ENCODE measurements at regions not wholly inside any gene's neighbourhood (a gene's known extent, or its start where the extent isn't known, plus 50 kb on each side); places are given as distances from the start of the nearest gene placed in this dataset.

DNA sequence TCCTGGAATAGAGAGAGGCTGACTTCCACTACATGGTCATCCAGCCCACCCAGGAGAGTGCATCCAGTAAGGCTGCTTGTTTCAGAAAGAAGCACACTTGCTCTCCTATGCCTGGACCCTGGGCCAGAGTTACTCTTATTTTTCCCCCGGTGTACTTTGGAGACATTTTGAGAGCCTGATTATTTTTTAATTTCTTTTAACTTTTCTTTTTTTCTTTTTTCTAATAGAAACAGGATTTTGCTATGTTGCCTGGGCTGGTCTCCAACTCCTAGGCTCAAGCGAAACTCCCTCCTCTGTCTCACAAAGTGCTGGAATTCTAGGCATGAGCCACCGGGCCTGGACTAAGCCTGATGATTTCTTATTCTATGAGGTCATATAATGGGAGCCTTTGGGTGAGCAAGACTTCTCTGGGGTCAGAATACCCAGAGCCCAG is 62.2 kb downstream of the RPL37A start:
- Histone ChIP-seq H3K4me3 (replicated peaks in 1 of 3; ENCODE audit: low read depth in 2 of 3, low read length in 3 of 3) (no peak overlapping the region), H4K20me1 (ENCODE audit: insufficient read depth, low read length) (no peaks in the 10 kb centered on the region), H3K27me3 (ENCODE audit: control insufficient read depth in 2 of 2, insufficient read depth in 2 of 2, low read length in 2 of 2) (no peaks in the 10 kb centered on the region), H3K27ac (ENCODE audit: low read depth in 1 of 2, low read length in 2 of 2) (no peak overlapping the region), H3K79me2 (ENCODE audit: insufficient read depth, low read length) (no peaks in the 10 kb centered on the region), H2AFZ (ENCODE audit: insufficient read depth, low read depth, low read length, poor library complexity, severe bottlenecking) (no peak overlapping the region), H3K9me3 (replicated peaks in 1 of 2; ENCODE audit: control insufficient read depth in 1 of 2, insufficient read depth in 1 of 2, low read length in 2 of 2) (no peaks in the 10 kb centered on the region), H3K4me2 (replicated peaks; ENCODE audit: extremely low read depth, low read length, poor library complexity, severe bottlenecking) (no peak overlapping the region), H3K4me1 (ENCODE audit: control insufficient read depth in 1 of 2, insufficient read depth in 2 of 2, low read length in 2 of 2) (no peaks in the 10 kb centered on the region), H3K36me3 (replicated peaks in 1 of 2; ENCODE audit: control insufficient read depth in 1 of 2, insufficient read depth in 2 of 2, low read length in 2 of 2) (no peaks in the 10 kb centered on the region), H3K9ac (ENCODE audit: insufficient read depth, low read length, poor library complexity, severe bottlenecking) (no peak overlapping the region)
- no peak for DNase-seq
- H3K36me3 Mint-ChIP-seq, result no peaks in the 10 kb centered on the region
- no peak overlapping the region for H3K27ac Mint-ChIP-seq
- peaks cover 0 to 4% (median 0%) of the 10 kb centered on the region in 7 donors for H3K9me3 Mint-ChIP-seq
- intact Hi-C loops (cut with micrococcal nuclease), result no loop called here
- no peaks in the 10 kb centered on the region for H3K4me1 Mint-ChIP-seq
- no CpG with 5 or more reads among the region's 3 CpGs for WGBS (ENCODE audit: insufficient coverage)
- H3K4me3 Mint-ChIP-seq, result no peak overlapping the region
- TF ChIP-seq, protein P1, sequence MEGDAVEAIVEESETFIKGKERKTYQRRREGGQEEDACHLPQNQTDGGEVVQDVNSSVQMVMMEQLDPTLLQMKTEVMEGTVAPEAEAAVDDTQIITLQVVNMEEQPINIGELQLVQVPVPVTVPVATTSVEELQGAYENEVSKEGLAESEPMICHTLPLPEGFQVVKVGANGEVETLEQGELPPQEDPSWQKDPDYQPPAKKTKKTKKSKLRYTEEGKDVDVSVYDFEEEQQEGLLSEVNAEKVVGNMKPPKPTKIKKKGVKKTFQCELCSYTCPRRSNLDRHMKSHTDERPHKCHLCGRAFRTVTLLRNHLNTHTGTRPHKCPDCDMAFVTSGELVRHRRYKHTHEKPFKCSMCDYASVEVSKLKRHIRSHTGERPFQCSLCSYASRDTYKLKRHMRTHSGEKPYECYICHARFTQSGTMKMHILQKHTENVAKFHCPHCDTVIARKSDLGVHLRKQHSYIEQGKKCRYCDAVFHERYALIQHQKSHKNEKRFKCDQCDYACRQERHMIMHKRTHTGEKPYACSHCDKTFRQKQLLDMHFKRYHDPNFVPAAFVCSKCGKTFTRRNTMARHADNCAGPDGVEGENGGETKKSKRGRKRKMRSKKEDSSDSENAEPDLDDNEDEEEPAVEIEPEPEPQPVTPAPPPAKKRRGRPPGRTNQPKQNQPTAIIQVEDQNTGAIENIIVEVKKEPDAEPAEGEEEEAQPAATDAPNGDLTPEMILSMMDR (IDR thresholded peaks at IDR 0.05), result no peak
- H3K27me3 Mint-ChIP-seq (ENCODE audit: low read depth in 3 of 3), result peaks cover 4 to 7% (median 5%) of the 10 kb centered on the region in 3 donors

DNA sequence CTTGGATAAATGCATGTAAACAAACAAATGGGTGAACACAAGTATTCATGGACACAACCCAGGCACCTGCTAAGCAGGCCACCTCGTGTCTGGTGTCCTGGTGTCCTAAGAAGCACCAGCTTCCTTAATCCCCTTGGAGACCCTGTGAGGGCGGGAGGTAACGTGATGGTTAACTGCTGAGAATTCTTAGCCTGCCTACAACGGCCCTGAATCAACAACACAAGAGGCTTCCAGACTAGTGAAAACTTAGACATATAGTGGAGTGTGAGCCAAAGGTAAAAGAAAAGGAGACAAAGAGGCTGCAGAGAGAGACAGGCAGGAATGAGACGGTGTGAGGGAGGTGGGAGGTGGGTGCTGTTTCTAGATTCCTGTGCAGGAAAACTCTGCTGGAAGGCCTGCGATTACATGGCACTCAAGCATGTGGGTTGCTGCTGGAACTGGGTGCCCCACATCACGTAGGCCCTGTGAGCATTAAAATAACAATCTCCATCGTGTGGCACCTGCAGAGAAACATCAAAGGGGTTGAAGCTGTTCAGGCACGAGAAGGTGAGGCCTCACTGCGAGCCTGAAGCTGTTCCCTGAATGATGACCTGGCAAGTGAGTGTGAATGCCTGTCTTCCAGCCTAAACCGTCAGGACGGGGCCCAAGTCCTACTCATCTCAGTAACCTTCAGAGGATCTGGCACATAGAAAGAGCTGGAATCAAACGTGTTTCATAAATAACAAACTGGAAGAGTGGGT is 64.2 kb downstream of the RPL37A start:
- no peak for DNase-seq
- Histone ChIP-seq H3K79me2 (ENCODE audit: insufficient read depth, low read length) (no peaks in the 10 kb centered on the region), H3K9me3 (replicated peaks in 1 of 2; ENCODE audit: control insufficient read depth in 1 of 2, insufficient read depth in 1 of 2, low read length in 2 of 2) (no peaks in the 10 kb centered on the region), H2AFZ (ENCODE audit: insufficient read depth, low read depth, low read length, poor library complexity, severe bottlenecking) (no peak overlapping the region), H3K9ac (ENCODE audit: insufficient read depth, low read length, poor library complexity, severe bottlenecking) (no peak overlapping the region), H3K27me3 (ENCODE audit: control insufficient read depth in 2 of 2, insufficient read depth in 2 of 2, low read length in 2 of 2) (no peaks in the 10 kb centered on the region), H3K4me1 (ENCODE audit: control insufficient read depth in 1 of 2, insufficient read depth in 2 of 2, low read length in 2 of 2) (no peaks in the 10 kb centered on the region), H3K4me2 (replicated peaks; ENCODE audit: extremely low read depth, low read length, poor library complexity, severe bottlenecking) (no peak overlapping the region), H3K36me3 (replicated peaks in 1 of 2; ENCODE audit: control insufficient read depth in 1 of 2, insufficient read depth in 2 of 2, low read length in 2 of 2) (no peaks in the 10 kb centered on the region), H3K4me3 (replicated peaks in 1 of 3; ENCODE audit: low read depth in 2 of 3, low read length in 3 of 3) (no peak overlapping the region), H4K20me1 (ENCODE audit: insufficient read depth, low read length) (no peaks in the 10 kb centered on the region), H3K27ac (ENCODE audit: low read depth in 1 of 2, low read length in 2 of 2) (no peak overlapping the region)
- TF ChIP-seq, protein P1 (IDR thresholded peaks at IDR 0.05), result no peak
- Mint-ChIP-seq H3K4me3 (no peak overlapping the region), H3K36me3 (no peaks in the 10 kb centered on the region), H3K27ac (peak overlapping the region in 1 of 7 donors; percentile 1), H3K9me3 (peaks cover 0 to 4% (median 0%) of the 10 kb centered on the region in 7 donors), H3K27me3 (ENCODE audit: low read depth in 3 of 3) (peaks cover 5 to 6% (median 6%) of the 10 kb centered on the region in 3 donors), H3K4me1 (no peaks in the 10 kb centered on the region)
- 86% methylated on average over 8 of the region's 13 CpGs for WGBS (ENCODE audit: insufficient coverage)
- intact Hi-C loops (cut with micrococcal nuclease), result no loop called here

All from CD14-positive monocyte (primary cell).